HCT116 (cell line): ENCODE measurements at regions not wholly inside any gene's neighbourhood (a gene's known extent, or its start where the extent isn't known, plus 50 kb on each side); places are given as distances from the start of the nearest gene placed in this dataset.

Experiments
- ATAC-seq: fragments of 200-7000 bp; cut with Tn5 transposase; 2 replicates; pipeline ENCODE4 v1.9.1; 2020; ENCODE audit warnings: mild to moderate bottlenecking, moderate library complexity
- BruUV-seq: library from RNA; stranded (reverse); fragments of 400-500 nt; replicated peaks from 2 replicates; lab custom pipeline; 2021; lab: Mats Ljungman, UMichigan
- CTCF ChIA-PET: fragments of 300-600 bp; sonication (Branson Sonifier 250); formaldehyde crosslinking; loops from one replicate; lab custom pipeline; 2021; ENCODE audit warnings: antibody characterized with exemption; lab: Charles Lee
- POLR2A ChIA-PET: fragments of 300-600, 350-600 bp; sonication (Branson Sonifier 250); formaldehyde crosslinking; loops from one replicate; lab custom pipeline; 2021; ENCODE audit warnings: antibody characterized with exemption; lab: Charles Lee
- RAD21 ChIA-PET, 2 experiments: fragments of 300-600 bp; sonication (Branson Sonifier 250); formaldehyde crosslinking; loops; one replicate each; lab custom pipeline; 2023; ENCODE audit warnings: low total read pairs in 2 of 2; ENCODE audit not compliant: uncharacterized antibody in 2 of 2, unreplicated experiment in 2 of 2, low non-redundant PET in 1 of 2; lab: Charles Lee
- DNase-seq: peaks from one replicate; pipeline ENCODE4 v3.0.0-alpha.2; 2010; ENCODE audit warnings: low read depth, low spot score
- H2AFZ ChIP-seq: fragments of 200-600 bp; shearing (Covaris generic), sonication (generic); 2 replicates; pipeline ENCODE4 v1.6.1; 2017; ENCODE audit warnings: low read depth, mixed run types, mixed read lengths, antibody characterized with exemption, low read length; ENCODE audit not compliant: poor library complexity, severe bottlenecking
- H3K27ac ChIP-seq: 2 replicates; pipeline ENCODE4 v1.5.1; 2012; ENCODE audit warnings: low read depth, low read length
- H3K27me3 ChIP-seq: fragments of 200-600 bp; sonication (generic); 2 replicates; pipeline ENCODE4 v1.6.1; 2016; ENCODE audit warnings: mixed run types, low read length, mixed read lengths; ENCODE audit not compliant: insufficient read depth
- H3K36me3 ChIP-seq, 2 experiments: fragments of 200-500 bp in 1 of 2; fragments of 200-600 bp in 1 of 2; sonication (Bioruptor generic) in 1 of 2; sonication (generic) in 1 of 2; 2 replicates each; pipeline versions ENCODE4 v1.5.1 to v1.6.1; 2014 to 2016; ENCODE audit warnings: low read length in 2 of 2, inconsistent platforms in 1 of 2, mixed read lengths in 1 of 2, mixed run types in 1 of 2; ENCODE audit not compliant: insufficient read depth in 2 of 2, control insufficient read depth in 1 of 2
- H3K4me1 ChIP-seq, 2 experiments: fragments of 200-600 bp in 1 of 2; sonication (generic) in 1 of 2; 2 replicates each; pipeline versions ENCODE4 v1.5.1 to v1.6.1; 2012 to 2017; ENCODE audit warnings: low read length in 2 of 2, inconsistent platforms in 1 of 2, mild to moderate bottlenecking in 1 of 2, mixed read lengths in 1 of 2, mixed run types in 1 of 2, moderate library complexity in 1 of 2; ENCODE audit not compliant: insufficient read depth in 2 of 2, control insufficient read depth in 1 of 2
- H3K4me2 ChIP-seq: fragments of 200-600 bp; sonication (generic); 2 replicates; pipeline ENCODE4 v1.6.1; 2017; ENCODE audit warnings: mixed run types, low read length, mixed read lengths
- H3K4me3 ChIP-seq, 2 experiments: fragments of 200-600 bp in 1 of 2; sonication (generic) in 1 of 2; replicated peaks in 1 of 2; 2 replicates each; pipeline ENCODE4 v1.5.1; 2011 to 2016; ENCODE audit warnings: low read length in 2 of 2, control low read depth in 1 of 2, low read depth in 1 of 2, mild to moderate bottlenecking in 1 of 2, mixed read lengths in 1 of 2, mixed run types in 1 of 2
- H3K79me2 ChIP-seq: fragments of 200-600 bp; sonication (generic); 2 replicates; pipeline ENCODE4 v1.6.1; 2017; ENCODE audit warnings: mild to moderate bottlenecking, mixed run types, low read length, moderate library complexity, mixed read lengths; ENCODE audit not compliant: insufficient read depth
- H3K9ac ChIP-seq: fragments of 200-600 bp; sonication (generic); 2 replicates; pipeline ENCODE4 v1.6.1; 2016; ENCODE audit warnings: low read length, mixed read lengths
- H3K9me2 ChIP-seq: fragments of 200-600 bp; sonication (generic), shearing (Covaris generic); 2 replicates; pipeline ENCODE4 v1.6.1; 2017; ENCODE audit warnings: mixed run types, mild to moderate bottlenecking, moderate library complexity; ENCODE audit not compliant: insufficient read depth
- H3K9me3 ChIP-seq, 2 experiments: fragments of 200-500 bp in 1 of 2; fragments of 200-600 bp in 1 of 2; sonication (Bioruptor generic) in 1 of 2; sonication (generic) in 1 of 2; 2 replicates each; pipeline ENCODE4 v1.6.1; 2014 to 2017; ENCODE audit warnings: low read length in 2 of 2, mixed read lengths in 2 of 2, inconsistent platforms in 1 of 2, low read depth in 1 of 2, mild to moderate bottlenecking in 1 of 2, mixed run types in 1 of 2, moderate library complexity in 1 of 2; ENCODE audit not compliant: control insufficient read depth in 1 of 2, insufficient read depth in 1 of 2
- H4K20me1 ChIP-seq: fragments of 200-600 bp; sonication (generic), shearing (Covaris generic); 2 replicates; pipeline ENCODE4 v1.6.1; 2017; ENCODE audit warnings: mixed run types, mild to moderate bottlenecking, moderate library complexity; ENCODE audit not compliant: insufficient read depth
- ATF3 ChIP-seq: IDR thresholded peaks from 2 replicates; pipeline ENCODE4 v1.6.1; 2012
- EZH2 ChIP-seq: fragments of 200-600 bp; sonication (generic); IDR thresholded peaks from 2 replicates; pipeline ENCODE4 v1.6.1; 2017; ENCODE audit warnings: antibody characterized with exemption, mixed run types
- EZH2phosphoT487 ChIP-seq: fragments of 200-600 bp; IDR thresholded peaks from 2 replicates; pipeline ENCODE4 v1.6.1; 2018; ENCODE audit warnings: antibody characterized with exemption, borderline replicate concordance
- FOSL1 ChIP-seq: IDR thresholded peaks from 2 replicates; pipeline ENCODE4 v1.6.1; 2012; ENCODE audit warnings: low read depth
- POLR2A ChIP-seq: IDR thresholded peaks from 2 replicates; pipeline ENCODE4 v1.7.0; 2011; ENCODE audit warnings: borderline replicate concordance; ENCODE audit not compliant: insufficient read depth, insufficient read length; ENCODE audit errors: extremely low read depth
- POLR2AphosphoS5 ChIP-seq: IDR thresholded peaks from 2 replicates; pipeline ENCODE4 v1.6.1; 2011; ENCODE audit warnings: mild to moderate bottlenecking, low read depth, low read length, moderate library complexity
- SP1 ChIP-seq: IDR thresholded peaks from 2 replicates; pipeline ENCODE4 v1.6.1; 2012; ENCODE audit warnings: low read depth
- SRF ChIP-seq: IDR thresholded peaks from 2 replicates; pipeline ENCODE4 v1.6.1; 2012; ENCODE audit warnings: low read depth
- TCF7L2 ChIP-seq: IDR thresholded peaks from 2 replicates; pipeline ENCODE4 v1.7.0; 2011; ENCODE audit warnings: borderline replicate concordance, inconsistent platforms; ENCODE audit not compliant: insufficient read depth, insufficient read length; ENCODE audit errors: extremely low read depth
- YY1 ChIP-seq: IDR thresholded peaks from 2 replicates; pipeline ENCODE4 v1.6.1; 2011; ENCODE audit warnings: low read length, low read depth, moderate library complexity, mild to moderate bottlenecking; ENCODE audit not compliant: insufficient replicate concordance; ENCODE audit errors: extremely low read depth
- intact Hi-C: fragments of 100-400 bp; cut with micrococcal nuclease; formaldehyde crosslinking; loops from 2 replicates; pipeline ENCODE4 v1.10.0; 2022
- TF ChIP-seq, protein P1 (sequence below): IDR thresholded peaks from 2 replicates; pipeline ENCODE4 v1.6.1; 2012; ENCODE audit warnings: low read depth
- TF ChIP-seq, protein P2 (sequence below): IDR thresholded peaks from 2 replicates; pipeline ENCODE4 v1.6.1; 2011; ENCODE audit warnings: mild to moderate bottlenecking, low read length, moderate library complexity; ENCODE audit not compliant: insufficient replicate concordance; ENCODE audit errors: extremely low read depth
- TF ChIP-seq, protein P3 (sequence below): IDR thresholded peaks from 2 replicates; pipeline ENCODE4 v1.6.1; 2012

DNA sequence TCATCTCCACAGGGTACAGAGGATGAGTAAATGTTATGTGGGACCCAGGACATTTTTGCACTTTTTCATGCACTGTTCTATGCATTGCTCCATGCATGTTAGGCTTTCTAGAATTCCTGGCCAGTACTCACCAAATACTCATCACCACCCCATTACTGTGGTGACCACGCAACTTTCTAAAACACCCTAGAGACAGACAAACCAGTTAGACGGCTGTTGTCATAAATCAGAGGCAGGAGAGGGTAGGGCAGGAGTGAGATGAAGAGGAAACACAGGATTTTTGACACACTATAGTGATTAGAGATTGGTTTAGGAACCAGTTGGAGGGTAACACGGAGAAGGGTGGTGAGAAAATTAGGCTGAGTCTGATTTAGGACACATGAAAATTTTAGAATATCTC lies 59.3 kb downstream of the IFNG start:
- no peaks in the 10 kb centered on the region for H3K79me2 ChIP-seq
- no peak overlapping the region for H3K9ac ChIP-seq
- no peak overlapping the region for H3K4me3 ChIP-seq
- no peaks in the 10 kb centered on the region for H3K27me3 ChIP-seq
- ATAC-seq (no peak), DNase-seq (no peak)
- no peak overlapping the region for H3K27ac ChIP-seq
- TF ChIP-seq YY1 = no peak
- no peak for TF ChIP-seq FOSL1
- no peak for TF ChIP-seq POLR2A
- no peak for TF ChIP-seq ATF3
- TF ChIP-seq, protein P1, sequence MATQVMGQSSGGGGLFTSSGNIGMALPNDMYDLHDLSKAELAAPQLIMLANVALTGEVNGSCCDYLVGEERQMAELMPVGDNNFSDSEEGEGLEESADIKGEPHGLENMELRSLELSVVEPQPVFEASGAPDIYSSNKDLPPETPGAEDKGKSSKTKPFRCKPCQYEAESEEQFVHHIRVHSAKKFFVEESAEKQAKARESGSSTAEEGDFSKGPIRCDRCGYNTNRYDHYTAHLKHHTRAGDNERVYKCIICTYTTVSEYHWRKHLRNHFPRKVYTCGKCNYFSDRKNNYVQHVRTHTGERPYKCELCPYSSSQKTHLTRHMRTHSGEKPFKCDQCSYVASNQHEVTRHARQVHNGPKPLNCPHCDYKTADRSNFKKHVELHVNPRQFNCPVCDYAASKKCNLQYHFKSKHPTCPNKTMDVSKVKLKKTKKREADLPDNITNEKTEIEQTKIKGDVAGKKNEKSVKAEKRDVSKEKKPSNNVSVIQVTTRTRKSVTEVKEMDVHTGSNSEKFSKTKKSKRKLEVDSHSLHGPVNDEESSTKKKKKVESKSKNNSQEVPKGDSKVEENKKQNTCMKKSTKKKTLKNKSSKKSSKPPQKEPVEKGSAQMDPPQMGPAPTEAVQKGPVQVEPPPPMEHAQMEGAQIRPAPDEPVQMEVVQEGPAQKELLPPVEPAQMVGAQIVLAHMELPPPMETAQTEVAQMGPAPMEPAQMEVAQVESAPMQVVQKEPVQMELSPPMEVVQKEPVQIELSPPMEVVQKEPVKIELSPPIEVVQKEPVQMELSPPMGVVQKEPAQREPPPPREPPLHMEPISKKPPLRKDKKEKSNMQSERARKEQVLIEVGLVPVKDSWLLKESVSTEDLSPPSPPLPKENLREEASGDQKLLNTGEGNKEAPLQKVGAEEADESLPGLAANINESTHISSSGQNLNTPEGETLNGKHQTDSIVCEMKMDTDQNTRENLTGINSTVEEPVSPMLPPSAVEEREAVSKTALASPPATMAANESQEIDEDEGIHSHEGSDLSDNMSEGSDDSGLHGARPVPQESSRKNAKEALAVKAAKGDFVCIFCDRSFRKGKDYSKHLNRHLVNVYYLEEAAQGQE = no peak
- no peak for TF ChIP-seq EZH2phosphoT487
- TF ChIP-seq SP1 = no peak
- TF ChIP-seq, protein P2, sequence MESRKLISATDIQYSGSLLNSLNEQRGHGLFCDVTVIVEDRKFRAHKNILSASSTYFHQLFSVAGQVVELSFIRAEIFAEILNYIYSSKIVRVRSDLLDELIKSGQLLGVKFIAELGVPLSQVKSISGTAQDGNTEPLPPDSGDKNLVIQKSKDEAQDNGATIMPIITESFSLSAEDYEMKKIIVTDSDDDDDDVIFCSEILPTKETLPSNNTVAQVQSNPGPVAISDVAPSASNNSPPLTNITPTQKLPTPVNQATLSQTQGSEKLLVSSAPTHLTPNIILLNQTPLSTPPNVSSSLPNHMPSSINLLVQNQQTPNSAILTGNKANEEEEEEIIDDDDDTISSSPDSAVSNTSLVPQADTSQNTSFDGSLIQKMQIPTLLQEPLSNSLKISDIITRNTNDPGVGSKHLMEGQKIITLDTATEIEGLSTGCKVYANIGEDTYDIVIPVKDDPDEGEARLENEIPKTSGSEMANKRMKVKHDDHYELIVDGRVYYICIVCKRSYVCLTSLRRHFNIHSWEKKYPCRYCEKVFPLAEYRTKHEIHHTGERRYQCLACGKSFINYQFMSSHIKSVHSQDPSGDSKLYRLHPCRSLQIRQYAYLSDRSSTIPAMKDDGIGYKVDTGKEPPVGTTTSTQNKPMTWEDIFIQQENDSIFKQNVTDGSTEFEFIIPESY = no peak
- no peak for TF ChIP-seq POLR2AphosphoS5
- TF ChIP-seq, protein P3, sequence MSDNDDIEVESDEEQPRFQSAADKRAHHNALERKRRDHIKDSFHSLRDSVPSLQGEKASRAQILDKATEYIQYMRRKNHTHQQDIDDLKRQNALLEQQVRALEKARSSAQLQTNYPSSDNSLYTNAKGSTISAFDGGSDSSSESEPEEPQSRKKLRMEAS = no peak
- no peak for TF ChIP-seq SRF
- no peak for TF ChIP-seq EZH2
- TF ChIP-seq TCF7L2 = no peak
- TF ChIP-seq, all 23 proteins: peak for 0
- ChIA-PET POLR2A (no interaction called here), CTCF (no interaction called here), RAD21 (no interaction called here)
- H3K4me1 ChIP-seq = no peaks in the 10 kb centered on the region
- BruUV-seq = no TSS peak
- no peaks in the 10 kb centered on the region for H3K36me3 ChIP-seq
- H3K9me3 ChIP-seq = no peaks in the 10 kb centered on the region
- H3K4me2 ChIP-seq = no peak overlapping the region
- no peaks in the 10 kb centered on the region for H4K20me1 ChIP-seq
- H3K9me2 ChIP-seq = no peaks in the 10 kb centered on the region
- intact Hi-C loops = no loop called here
- H2AFZ ChIP-seq = no peak overlapping the region
